Upper lobe of right lung (tissue), 1 donor: ENCODE measurements at regions not wholly inside any gene's neighbourhood (a gene's known extent, or its start where the extent isn't known, plus 50 kb on each side); places are given as distances from the start of the nearest gene placed in this dataset.

Experiments
- ATAC-seq: fragments of 200-7000 bp; cut with Tn5 transposase; one replicate; pipeline ENCODE4 v1.9.1; 2020; ENCODE audit warnings: mild to moderate bottlenecking, moderate library complexity
- DNase-seq: peaks from one replicate; pipeline ENCODE4 v3.0.0-alpha.2; 2020
- H3K27ac ChIP-seq: fragments of 200-600 bp; one replicate; pipeline ENCODE4 v1.8.0; 2022
- H3K27me3 ChIP-seq: fragments of 200-600 bp; one replicate; pipeline ENCODE4 v1.8.0; 2022; ENCODE audit warnings: mild to moderate bottlenecking
- H3K36me3 ChIP-seq: fragments of 200-600 bp; one replicate; pipeline ENCODE4 v1.8.0; 2022
- H3K4me1 ChIP-seq: fragments of 200-600 bp; one replicate; pipeline ENCODE4 v1.8.0; 2022
- H3K4me3 ChIP-seq: fragments of 200-600 bp; one replicate; pipeline ENCODE4 v1.8.0; 2022; ENCODE audit warnings: mild to moderate bottlenecking
- H3K9me3 ChIP-seq: fragments of 200-600 bp; one replicate; pipeline ENCODE4 v1.8.0; 2022
- intact Hi-C: fragments of 100-400 bp; cut with DNase I; formaldehyde crosslinking; loops from one replicate; pipeline ENCODE4 v1.11.0; 2022
- TF ChIP-seq, protein P1 (sequence below): fragments of 200-600 bp; IDR thresholded peaks from one replicate; pipeline ENCODE4 v1.8.0; 2022; ENCODE audit warnings: antibody characterized with exemption
- donor health status: DM: no; HTN: yes; CAD: no; lungs with severe emphysema.

DNA sequence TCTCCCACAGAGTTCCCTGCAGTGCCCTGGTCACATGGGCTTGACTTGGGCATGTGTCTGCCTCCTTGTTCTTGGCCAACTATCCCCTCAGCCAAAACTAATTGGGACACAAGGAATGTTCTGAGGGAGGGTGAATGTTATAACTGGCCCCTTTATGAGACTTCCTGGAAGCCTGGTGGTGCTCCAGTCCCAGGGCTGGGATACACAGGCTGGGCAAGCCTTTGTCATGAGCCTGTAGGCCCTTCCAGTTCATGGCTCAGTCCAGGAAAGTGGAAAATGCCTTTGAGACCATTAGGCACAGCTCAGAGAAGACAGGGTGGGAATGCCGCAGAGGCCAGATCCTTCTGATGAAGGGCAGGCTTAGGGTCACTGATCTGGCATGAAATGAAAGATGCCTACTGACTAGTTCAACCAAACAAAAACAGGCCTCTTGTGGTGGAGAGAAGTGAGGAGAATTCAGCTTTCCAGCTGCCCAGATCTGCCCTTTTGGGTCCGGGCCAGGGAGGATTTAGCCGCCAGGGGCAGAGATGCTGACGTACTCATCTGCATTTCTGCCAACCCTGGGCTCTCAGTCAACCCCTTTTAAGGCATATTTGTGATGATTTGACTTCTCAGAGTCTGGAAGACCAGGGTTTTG is 961.5 kb downstream of the KCNMA1 start:
- TF ChIP-seq, protein P1, sequence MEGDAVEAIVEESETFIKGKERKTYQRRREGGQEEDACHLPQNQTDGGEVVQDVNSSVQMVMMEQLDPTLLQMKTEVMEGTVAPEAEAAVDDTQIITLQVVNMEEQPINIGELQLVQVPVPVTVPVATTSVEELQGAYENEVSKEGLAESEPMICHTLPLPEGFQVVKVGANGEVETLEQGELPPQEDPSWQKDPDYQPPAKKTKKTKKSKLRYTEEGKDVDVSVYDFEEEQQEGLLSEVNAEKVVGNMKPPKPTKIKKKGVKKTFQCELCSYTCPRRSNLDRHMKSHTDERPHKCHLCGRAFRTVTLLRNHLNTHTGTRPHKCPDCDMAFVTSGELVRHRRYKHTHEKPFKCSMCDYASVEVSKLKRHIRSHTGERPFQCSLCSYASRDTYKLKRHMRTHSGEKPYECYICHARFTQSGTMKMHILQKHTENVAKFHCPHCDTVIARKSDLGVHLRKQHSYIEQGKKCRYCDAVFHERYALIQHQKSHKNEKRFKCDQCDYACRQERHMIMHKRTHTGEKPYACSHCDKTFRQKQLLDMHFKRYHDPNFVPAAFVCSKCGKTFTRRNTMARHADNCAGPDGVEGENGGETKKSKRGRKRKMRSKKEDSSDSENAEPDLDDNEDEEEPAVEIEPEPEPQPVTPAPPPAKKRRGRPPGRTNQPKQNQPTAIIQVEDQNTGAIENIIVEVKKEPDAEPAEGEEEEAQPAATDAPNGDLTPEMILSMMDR = no peak
- intact Hi-C loops = no loop called here
- peak; percentile 72 for ATAC-seq
- DNase-seq = no peak
- Histone ChIP-seq H3K4me3 (no peak overlapping the region), H3K27ac (peak overlapping the region; percentile 49), H3K4me1 (peaks cover 3% of the 10 kb centered on the region), H3K9me3 (no peaks in the 10 kb centered on the region), H3K27me3 (no peaks in the 10 kb centered on the region), H3K36me3 (no peaks in the 10 kb centered on the region)

DNA sequence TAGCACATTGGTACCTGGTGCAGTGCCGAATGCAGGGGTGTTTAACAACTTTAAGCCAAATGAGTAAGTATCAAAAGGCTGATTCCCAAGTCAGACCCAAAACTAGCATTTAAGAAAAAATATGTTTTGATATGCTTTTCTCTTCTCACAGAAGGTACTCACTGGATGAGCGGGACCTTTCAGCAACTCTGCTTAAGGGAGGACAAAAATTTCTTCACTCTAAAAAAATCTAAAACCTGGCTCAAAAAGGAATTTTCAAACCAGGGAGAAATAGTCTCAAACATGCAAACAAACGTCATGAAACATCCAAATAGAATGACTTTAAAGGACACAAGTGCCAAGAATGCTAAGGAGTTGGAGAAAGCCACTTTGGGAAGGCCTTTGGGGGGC is 962.1 kb downstream of the KCNMA1 start:
- Histone ChIP-seq H3K36me3 (no peaks in the 10 kb centered on the region), H3K27me3 (no peaks in the 10 kb centered on the region), H3K4me1 (peaks cover 3% of the 10 kb centered on the region), H3K27ac (peak overlapping the region; percentile 49), H3K4me3 (no peak overlapping the region), H3K9me3 (no peaks in the 10 kb centered on the region)
- no peak for ATAC-seq
- TF ChIP-seq, protein P1 = no peak
- intact Hi-C loops = no loop called here
- DNase-seq = no peak

DNA sequence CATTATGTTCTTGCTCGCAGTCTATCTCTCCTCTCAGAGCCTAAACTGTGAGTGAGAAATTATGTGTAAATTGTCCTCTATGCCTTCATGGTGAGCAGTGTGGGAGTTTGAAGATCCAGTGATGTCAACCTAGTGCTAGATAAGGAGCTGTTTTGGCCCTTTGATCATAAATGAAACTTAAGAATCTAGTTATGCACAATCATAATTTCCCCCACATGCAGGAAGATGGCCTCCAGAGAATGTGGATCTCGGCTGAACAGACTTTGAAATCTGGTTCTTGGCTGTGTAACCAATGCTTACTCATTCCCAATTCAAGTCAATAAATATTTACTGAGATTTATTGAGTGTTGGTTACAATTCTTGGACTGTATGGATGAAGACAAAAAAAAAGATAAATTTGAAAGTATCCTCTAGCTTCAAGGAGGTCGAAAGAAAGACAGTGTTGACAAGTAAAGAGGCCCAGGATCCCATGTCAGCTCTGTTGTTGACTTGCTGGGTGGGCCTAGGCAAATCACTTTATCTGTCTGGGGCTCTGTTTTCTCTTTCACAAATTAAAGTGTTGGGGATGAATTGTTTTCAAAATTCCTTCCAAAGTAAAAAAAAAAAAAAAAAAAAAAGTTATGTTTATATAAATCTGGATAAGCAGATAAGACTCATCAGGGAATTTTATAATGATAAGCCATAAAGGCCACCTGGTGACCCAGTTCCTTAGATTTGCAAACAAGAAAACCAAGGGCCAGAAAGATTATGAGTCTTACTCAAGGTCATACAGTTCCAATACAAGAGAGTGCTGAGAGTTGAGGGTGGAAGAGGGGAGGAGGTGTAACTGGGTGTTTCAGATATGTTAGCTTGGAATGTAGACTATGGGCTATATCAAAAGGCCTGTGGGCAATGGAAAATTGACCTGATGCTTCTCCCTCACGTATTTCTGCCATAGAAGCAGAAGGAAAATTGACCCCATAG is 969.9 kb downstream of the KCNMA1 start:
- DNase-seq (no peak), ATAC-seq (peak; percentile 37)
- H3K36me3 ChIP-seq = no peaks in the 10 kb centered on the region
- no peak overlapping the region for H3K27ac ChIP-seq
- no peaks in the 10 kb centered on the region for H3K27me3 ChIP-seq
- TF ChIP-seq, protein P1 = no peak
- intact Hi-C loops = no loop called here
- peaks cover 5% of the 10 kb centered on the region for H3K4me1 ChIP-seq
- no peak overlapping the region for H3K4me3 ChIP-seq
- H3K9me3 ChIP-seq = no peaks in the 10 kb centered on the region

DNA sequence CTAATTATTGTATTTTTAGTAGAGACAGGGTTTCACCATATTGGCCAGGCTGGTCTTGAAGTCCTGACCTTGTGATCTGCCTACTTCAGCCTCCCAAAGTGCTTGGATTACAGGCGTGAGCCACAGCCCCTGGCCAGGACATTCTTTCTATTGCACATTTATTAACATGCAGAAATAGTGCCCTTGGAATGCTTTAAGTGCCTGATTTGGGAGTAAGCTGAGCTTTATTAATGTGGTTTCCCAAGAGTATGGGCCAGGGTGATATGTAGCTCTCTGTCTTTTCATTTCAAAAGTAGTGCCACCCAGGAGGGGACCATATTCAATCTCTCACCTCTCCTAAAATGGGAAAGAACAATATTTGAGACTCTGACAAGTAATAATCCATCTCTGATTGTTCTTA is 970.7 kb downstream of the KCNMA1 start:
- Histone ChIP-seq H3K4me3 (no peak overlapping the region), H3K27me3 (no peaks in the 10 kb centered on the region), H3K36me3 (no peaks in the 10 kb centered on the region), H3K27ac (no peak overlapping the region), H3K9me3 (no peaks in the 10 kb centered on the region), H3K4me1 (peaks cover 5% of the 10 kb centered on the region)
- TF ChIP-seq, protein P1 = no peak
- ATAC-seq = no peak
- intact Hi-C loops = no loop called here
- no peak for DNase-seq

DNA sequence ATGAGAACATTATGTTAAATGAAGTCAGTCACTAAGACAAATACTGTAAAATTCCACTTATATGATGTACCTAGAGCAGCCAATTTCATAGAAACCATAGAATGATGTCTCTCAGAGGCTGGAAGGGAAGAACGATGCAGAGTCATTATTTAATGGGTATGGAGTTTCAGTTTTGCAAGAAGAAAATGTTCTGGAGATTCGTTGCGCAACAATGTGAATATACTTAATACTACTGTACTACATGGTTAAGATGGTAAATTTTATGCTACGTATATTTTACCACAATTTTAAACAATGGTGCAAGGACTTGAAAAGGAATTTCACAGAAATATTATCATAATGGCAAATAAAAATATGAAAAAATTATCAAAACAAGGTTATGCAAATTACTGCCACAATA is 972.6 kb downstream of the KCNMA1 start:
- no peaks in the 10 kb centered on the region for H3K36me3 ChIP-seq
- intact Hi-C loops = no loop called here
- no peak overlapping the region for H3K27ac ChIP-seq
- no peak overlapping the region for H3K4me3 ChIP-seq
- DNase-seq (no peak), ATAC-seq (no peak)
- H3K9me3 ChIP-seq = no peaks in the 10 kb centered on the region
- TF ChIP-seq, protein P1 = no peak
- H3K27me3 ChIP-seq = no peaks in the 10 kb centered on the region
- H3K4me1 ChIP-seq = peaks cover 5% of the 10 kb centered on the region
